Endothelial cell of umbilical vein (primary cell): ENCODE measurements at regions not wholly inside any gene's neighbourhood (a gene's known extent, or its start where the extent isn't known, plus 50 kb on each side); places are given as distances from the start of the nearest gene placed in this dataset.

Source experiments
- EZH2 ChIP-seq: IDR thresholded peaks from 2 replicates; pipeline ENCODE4 v1.6.1; 2012; ENCODE audit warnings: borderline replicate concordance, low read depth, mild to moderate bottlenecking, moderate library complexity, low read length, inconsistent platforms; ENCODE audit not compliant: severe bottlenecking
- POLR2A ChIP-seq: IDR thresholded peaks from 2 replicates; pipeline ENCODE4 v1.6.1; 2012; ENCODE audit warnings: low read depth, mild to moderate bottlenecking, control low read depth, low read length
- POLR2AphosphoS5 ChIP-seq: IDR thresholded peaks from 2 replicates; pipeline ENCODE4 v1.6.1; 2012; ENCODE audit warnings: low read depth, mild to moderate bottlenecking, control low read depth, low read length, moderate library complexity; ENCODE audit not compliant: insufficient read depth
- TF ChIP-seq, protein P1 (sequence below), 2 donors: IDR thresholded peaks; 1 replicate in 1 of 2; 2 replicates in 1 of 2; pipeline ENCODE4 v1.5.1; 2011; ENCODE audit warnings: low read length in 2 of 2, mild to moderate bottlenecking in 2 of 2, moderate library complexity in 2 of 2, control low read depth in 1 of 2, inconsistent platforms in 1 of 2, low read depth in 1 of 2; ENCODE audit not compliant: insufficient read depth in 1 of 2; ENCODE audit errors: extremely low read depth in 1 of 2
- TF ChIP-seq, protein P2 (sequence below): IDR thresholded peaks from 2 replicates; pipeline ENCODE4 v1.6.1; 2011; ENCODE audit not compliant: insufficient read depth, insufficient read length

DNA sequence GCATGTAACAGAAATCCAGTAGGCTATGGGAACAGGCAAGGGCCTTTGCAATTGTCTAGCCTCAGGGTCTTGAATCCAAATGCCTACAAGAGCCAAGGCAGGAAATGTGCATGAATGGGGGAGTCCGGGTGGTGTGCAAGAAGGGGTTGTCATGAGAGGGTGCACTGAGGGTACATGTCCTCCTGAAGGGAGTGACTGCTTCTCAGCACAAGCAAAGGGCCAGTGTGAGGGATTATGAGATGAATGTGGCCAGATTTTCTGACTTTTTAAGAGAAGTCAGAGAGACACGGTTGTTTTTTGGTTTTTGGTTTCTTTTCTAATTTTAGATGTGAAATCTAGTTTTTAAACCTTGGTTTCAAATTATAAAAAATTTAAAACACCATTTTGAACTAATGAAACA is 76.5 kb upstream of the LSM6 start:
- TF ChIP-seq, protein P1, sequence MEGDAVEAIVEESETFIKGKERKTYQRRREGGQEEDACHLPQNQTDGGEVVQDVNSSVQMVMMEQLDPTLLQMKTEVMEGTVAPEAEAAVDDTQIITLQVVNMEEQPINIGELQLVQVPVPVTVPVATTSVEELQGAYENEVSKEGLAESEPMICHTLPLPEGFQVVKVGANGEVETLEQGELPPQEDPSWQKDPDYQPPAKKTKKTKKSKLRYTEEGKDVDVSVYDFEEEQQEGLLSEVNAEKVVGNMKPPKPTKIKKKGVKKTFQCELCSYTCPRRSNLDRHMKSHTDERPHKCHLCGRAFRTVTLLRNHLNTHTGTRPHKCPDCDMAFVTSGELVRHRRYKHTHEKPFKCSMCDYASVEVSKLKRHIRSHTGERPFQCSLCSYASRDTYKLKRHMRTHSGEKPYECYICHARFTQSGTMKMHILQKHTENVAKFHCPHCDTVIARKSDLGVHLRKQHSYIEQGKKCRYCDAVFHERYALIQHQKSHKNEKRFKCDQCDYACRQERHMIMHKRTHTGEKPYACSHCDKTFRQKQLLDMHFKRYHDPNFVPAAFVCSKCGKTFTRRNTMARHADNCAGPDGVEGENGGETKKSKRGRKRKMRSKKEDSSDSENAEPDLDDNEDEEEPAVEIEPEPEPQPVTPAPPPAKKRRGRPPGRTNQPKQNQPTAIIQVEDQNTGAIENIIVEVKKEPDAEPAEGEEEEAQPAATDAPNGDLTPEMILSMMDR (IDR thresholded peaks at IDR 0.05; ENCODE audit: extremely low read depth in 1 of 2, insufficient read depth in 1 of 2, low read depth in 1 of 2, low read length in 2 of 2), result no peak
- no peak for TF ChIP-seq POLR2AphosphoS5
- TF ChIP-seq EZH2, result no peak
- no peak for TF ChIP-seq POLR2A
- TF ChIP-seq, protein P2, sequence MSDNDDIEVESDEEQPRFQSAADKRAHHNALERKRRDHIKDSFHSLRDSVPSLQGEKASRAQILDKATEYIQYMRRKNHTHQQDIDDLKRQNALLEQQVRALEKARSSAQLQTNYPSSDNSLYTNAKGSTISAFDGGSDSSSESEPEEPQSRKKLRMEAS, result no peak
